HT-29 (cell line): ENCODE measurements at regions not wholly inside any gene's neighbourhood (a gene's known extent, or its start where the extent isn't known, plus 50 kb on each side); places are given as distances from the start of the nearest gene placed in this dataset.

Experiments
- DNase-seq: peaks from one replicate; pipeline ENCODE4 v3.0.0-alpha.2; 2015; ENCODE audit warnings: low spot score

DNA sequence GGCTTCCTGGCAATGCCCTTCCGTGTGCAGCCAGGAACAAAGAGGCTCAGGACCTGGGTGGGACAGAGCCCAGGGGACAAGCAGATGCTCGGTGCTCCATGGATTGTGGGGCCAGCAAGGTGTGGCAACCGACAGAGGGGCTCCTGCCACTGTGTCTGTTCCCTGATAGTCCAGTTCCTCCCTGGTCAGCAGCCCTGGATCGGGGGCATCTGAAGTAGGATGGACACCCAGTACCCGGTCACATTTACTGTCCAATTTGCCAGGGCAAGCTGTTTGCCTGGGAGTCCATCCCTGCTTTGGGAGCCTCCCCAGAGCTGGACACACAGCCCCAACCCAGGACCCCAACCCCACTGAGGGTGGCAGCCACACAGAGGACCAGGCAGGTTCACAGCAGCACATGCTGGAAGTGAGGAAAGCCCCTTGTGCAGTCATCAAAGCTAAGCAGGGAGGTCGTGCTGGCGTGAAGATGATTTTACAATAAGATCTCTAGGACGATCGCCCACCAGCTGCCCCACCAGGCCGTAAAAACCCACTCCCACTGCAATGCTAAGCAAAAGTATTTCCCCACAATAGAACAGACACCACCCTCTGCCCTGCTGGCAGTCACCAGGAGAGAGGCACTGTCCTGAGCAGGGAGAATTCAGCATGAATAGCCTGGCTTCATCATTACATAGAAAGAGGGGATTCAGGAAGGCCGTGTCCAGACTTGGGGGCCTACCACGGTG lies 141.7 kb downstream of the NDUFA10 start:
- no peak for DNase-seq

DNA sequence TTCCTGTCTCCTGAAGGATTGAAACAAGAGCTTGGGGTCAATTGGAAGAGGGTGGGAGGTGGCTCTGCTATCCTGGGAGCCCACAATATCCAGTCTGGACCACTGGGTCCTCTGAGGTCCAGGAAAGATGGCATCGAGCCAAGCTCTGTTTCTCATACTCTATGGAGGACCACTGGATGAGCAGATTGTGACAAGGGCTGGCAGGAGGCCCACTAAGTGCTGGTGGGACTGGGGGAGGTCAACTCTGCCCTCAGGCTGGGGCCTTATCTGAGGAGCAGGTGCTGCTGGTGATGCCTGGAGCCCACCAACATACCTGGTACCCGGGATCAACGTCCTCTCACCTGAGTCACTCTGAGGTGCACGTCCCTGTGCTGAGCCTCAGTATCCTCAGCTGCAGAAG lies 142.4 kb downstream of the NDUFA10 start:
- no peak for DNase-seq

DNA sequence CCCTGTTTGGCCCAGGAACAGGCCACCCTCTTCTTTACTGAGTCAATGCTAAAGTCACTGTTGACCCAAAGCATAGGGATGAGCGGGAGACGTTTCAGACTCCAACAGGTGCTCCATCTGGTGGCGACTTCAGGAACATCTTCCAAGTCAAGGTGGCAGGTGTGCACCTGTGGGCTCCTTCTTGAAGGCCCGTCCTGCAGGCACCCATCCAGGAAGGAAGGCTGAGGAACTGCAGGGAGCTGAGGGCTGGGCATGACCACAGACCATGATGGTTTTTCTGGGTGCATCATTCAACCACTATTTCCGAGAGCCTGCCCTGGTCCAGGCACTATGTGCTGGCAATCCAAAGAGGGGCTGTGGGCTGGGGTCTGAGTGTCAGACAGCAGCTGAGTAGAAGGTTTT lies 142.8 kb downstream of the NDUFA10 start:
- DNase-seq: peak; percentile 87

GRCh38 chr2:239881561-239882320 lies 143.4 kb downstream of the NDUFA10 start:
- DNase-seq: no peak

- DNase-seq: no peak
Observed at GRCh38 chr2:239881031-239881471, 144.1 kb downstream of the NDUFA10 start.

DNA sequence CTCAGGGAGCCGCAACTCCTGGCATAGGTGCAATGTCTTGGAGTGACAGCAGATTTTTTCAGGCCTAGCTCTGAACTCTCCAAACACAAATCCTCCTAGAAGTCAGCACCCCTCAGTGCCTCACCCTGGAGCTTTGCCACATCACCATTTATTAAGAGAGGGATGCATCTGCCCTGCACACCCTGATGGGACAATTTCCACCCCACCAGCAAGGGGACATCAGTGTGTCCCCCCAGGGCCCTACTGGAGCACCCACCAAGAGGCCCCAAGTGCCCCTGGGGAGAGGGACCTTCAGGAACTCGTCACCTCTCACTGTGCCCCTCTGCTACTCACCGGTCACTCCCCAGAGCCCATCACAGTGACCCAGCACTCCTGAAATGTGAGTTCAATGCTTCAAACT lies 144.7 kb downstream of the NDUFA10 start:
- no peak for DNase-seq

GRCh38 chr2:239879423-239880084 lies 145.6 kb downstream of the NDUFA10 start:
- no peak for DNase-seq

DNA sequence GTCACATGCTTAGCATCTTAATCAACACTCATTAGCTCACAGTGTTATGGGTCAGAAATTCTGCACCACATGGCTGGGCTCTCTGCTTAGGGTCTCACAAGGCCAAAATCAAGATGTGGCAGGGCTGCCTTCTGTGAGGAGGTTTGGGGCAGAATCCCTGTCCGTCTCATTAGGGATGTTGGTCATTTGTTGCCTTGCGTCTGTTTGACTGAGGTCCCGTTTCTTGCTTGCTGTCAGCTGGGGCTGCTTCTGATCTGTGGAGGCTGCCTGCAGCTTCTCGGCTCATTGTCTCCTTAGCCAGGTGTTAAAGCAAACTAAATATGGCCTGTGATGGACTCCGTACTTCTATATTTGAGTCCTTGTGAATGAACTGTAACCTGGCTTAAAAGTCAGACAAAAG lies 146.5 kb downstream of the NDUFA10 start:
- no peak for DNase-seq

- no peak for DNase-seq
Observed at GRCh38 chr2:239876948-239877289, 148.2 kb downstream of the NDUFA10 start.

- no peak for DNase-seq
Observed at GRCh38 chr2:239876271-239876947, 148.7 kb downstream of the NDUFA10 start.

- DNase-seq: no peak
Observed at GRCh38 chr2:239874636-239875356, 150.3 kb downstream of the NDUFA10 start.

- no peak for DNase-seq
Observed at GRCh38 chr2:239873656-239874635, 151.2 kb downstream of the NDUFA10 start.

DNA sequence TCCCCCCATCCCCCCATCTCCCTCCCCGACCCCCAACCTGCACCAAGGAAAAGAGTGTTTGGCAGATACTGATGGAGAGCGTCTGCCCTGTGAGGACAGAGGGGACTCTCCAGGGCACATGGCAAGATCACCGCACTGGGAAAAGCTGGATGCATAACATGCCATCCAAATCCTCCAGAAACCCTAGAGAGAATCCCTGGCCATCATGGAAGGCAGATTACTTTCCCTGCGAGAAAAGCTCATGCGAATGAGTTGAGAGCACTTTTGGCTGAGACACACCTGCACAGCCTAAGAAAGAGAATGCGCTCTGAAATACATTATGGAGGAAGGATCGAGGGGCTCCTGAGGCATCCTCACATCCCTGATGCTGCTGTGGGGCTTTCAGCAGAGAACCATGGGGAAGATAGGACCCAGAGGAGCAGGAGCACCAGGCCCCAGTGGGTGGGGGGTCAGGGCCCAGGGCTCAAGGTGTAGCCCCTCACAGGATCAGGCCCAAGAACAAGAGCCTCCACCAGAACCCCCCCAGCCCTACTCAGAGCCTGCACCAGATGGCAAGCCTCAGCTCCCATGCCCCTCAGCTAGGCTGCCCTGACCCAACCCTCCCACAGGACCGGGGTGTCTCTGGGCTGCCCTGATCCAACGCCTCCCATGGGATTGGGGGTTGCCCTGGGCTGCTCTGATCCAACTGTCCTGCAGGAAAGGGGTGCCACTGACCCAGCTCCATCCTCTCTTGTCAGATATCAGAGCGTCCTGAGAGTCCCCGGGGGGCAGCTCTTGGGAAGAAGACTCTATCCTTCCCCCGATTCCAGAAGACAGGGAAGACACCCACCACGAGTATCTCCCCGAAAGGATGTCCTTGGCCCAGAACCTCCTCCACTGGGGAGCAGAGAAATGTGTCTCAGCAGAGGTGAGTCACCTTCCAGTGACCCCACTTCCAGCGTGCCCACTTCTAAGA lies 153.4 kb downstream of the NDUFA10 start:
- DNase-seq: no peak

DNA sequence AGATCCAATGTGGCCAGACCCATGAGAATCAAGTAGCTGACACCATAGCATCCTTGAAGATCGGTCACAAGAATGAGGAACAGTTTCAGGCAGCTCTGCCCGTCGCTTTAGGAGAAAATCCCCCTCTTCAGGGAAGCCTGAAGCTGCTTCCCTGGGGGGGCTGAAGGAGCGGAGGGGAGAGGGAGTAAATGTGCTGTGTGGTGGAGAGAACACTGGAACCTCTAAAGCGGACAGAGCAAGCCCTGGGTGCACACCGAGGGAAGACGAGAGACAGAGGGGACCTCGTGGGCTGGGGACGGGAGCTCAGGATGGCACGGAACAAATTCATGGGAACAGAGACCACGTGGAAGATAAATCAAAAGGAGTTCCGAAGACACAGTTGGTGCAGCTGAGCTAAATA lies 154.3 kb downstream of the NDUFA10 start:
- no peak for DNase-seq

DNA sequence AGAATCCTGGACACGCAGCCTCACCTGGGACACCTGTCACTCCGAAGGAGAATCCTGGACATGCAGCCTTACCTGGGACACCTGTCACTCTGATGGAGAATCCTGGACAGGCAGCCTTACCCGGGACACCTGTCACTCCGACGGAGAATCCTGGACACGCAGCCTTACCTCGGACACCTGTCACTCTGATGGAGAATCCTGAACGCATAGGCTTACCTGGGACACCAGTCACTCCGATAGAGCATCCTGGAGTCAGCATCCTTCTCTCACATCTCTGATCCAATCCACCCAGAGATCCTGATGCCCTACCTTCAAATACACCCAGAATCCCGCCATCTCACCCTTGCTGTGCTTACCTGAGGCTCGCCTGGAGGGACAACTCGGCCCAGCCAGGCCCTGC lies 154.9 kb downstream of the NDUFA10 start:
- no peak for DNase-seq

DNA sequence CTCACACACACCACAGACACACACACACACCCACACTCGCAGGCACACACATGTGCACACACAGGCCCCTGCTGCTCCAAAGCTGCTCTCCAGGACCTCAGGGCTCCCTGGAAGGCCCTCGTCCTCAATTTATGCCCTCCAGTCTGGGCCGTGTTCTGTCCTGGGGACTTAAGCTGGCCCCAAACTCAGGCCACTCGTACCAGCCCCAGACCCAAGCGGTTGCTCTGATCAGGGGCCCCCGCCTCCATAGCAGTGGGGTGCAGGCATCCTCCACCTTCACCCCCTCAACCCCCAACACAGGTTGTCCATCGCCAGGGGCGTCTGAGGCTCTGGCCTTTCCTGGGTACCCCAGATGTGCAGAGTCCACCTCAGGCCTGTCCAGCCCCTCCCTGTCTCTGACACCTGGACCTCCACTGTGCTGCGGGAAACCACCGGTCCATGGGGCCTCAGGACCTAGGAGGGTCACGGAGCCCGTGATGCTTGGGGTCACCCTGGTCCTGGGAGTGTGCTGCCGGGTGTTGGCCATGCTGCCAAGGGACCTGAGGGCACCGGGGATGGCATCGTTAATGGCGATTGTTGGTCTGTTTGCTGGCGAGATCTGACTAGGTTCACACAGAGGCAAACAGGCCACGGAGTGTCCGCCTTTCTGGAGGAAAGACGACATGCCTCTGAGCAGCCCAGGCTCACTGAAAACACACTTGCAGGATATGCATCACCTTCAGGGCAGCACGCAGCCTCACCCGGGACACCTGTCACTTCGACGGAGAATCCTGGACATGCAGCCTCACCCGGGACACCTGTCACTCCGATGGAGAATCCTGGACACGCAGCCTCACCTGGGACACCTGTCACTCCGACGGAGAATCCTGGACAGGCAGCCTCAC lies 155.6 kb downstream of the NDUFA10 start:
- no peak for DNase-seq

DNA sequence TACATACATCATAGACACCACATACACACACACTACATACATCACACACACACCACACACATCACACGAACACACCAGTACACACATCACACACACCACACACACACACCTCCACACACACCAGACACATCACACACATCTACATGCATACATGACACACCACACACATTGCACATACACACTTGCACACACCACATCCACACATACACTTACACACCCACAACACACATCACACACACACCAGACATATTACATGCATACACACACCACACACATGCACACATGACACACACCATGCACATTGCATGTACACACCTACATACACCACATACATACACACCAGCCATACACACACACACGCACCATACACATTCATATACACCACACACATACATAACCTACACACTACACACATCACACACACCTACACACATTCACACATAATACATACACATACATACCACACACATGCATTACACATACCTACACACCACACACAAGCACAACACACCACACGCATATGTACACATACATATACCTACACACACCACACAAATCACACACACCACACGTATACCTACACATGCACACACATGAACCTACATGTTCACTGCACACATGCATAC lies 156.5 kb downstream of the NDUFA10 start:
- no peak for DNase-seq

DNA sequence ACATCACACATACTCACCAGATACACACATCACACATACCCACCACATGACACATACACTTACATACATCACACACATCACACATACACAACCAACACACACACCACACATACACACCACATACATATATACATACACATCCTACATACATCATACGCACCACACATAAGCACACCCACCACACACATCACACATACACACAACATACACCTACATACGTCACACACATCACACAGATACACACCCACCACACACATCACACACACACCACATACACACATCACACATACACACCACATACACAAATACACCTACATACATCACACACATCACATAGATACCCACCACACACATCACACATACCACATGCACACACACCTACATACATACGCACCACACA lies 158.4 kb downstream of the NDUFA10 start:
- no peak for DNase-seq
